Natural killer cell (primary cell): ENCODE measurements at regions not wholly inside any gene's neighbourhood (a gene's known extent, or its start where the extent isn't known, plus 50 kb on each side); places are given as distances from the start of the nearest gene placed in this dataset.

Experiments
- ATAC-seq, 3 donors: fragments of 150-1000 bp in 2 of 3; fragments of 200-7000 bp in 1 of 3; cut with Tn5 transposase; 1 replicate in 1 of 3; 2 replicates in 2 of 3; pipeline ENCODE4 v1.10.0; 2021; ENCODE audit warnings: mild to moderate bottlenecking in 2 of 3, moderate library complexity in 2 of 3
- DNase-seq, 2 donors: peaks; one replicate each; pipeline versions ENCODE4 v3.0.0 to v3.0.0-alpha.2; 2013 to 2021; ENCODE audit warnings: mixed read lengths in 1 of 2
- H3K27ac ChIP-seq: one replicate; pipeline ENCODE4 v1.5.1; 2013; ENCODE audit warnings: mild to moderate bottlenecking, low read length
- H3K27me3 ChIP-seq: one replicate; pipeline ENCODE4 v1.6.1; 2013; ENCODE audit warnings: low read length; ENCODE audit not compliant: control insufficient read depth, insufficient read depth
- H3K36me3 ChIP-seq: one replicate; pipeline ENCODE4 v1.6.1; 2013; ENCODE audit warnings: low read length; ENCODE audit not compliant: control insufficient read depth, insufficient read depth
- H3K4me1 ChIP-seq: one replicate; pipeline ENCODE4 v1.6.1; 2013; ENCODE audit warnings: low read length; ENCODE audit not compliant: control insufficient read depth, insufficient read depth
- H3K4me3 ChIP-seq: one replicate; pipeline ENCODE4 v1.5.1; 2013; ENCODE audit warnings: low read length
- H3K9me3 ChIP-seq: one replicate; pipeline ENCODE4 v1.6.1; 2013; ENCODE audit warnings: low read length; ENCODE audit not compliant: control insufficient read depth, insufficient read depth
- H3K27ac Mint-ChIP-seq, 2 donors: one replicate each; pipeline ENCODE4 v1.8.0; 2022; ENCODE audit warnings: mild to moderate bottlenecking in 2 of 2, mixed read lengths in 2 of 2, moderate library complexity in 1 of 2
- H3K27me3 Mint-ChIP-seq, 2 donors: one replicate each; pipeline ENCODE4 v1.8.0; 2022; ENCODE audit warnings: low read depth in 2 of 2, mixed read lengths in 2 of 2
- H3K36me3 Mint-ChIP-seq: one replicate; pipeline ENCODE4 v1.8.0; 2022; ENCODE audit warnings: mixed read lengths
- H3K4me1 Mint-ChIP-seq, 2 donors: one replicate each; pipeline ENCODE4 v1.8.0; 2022; ENCODE audit warnings: mixed read lengths in 2 of 2
- H3K4me3 Mint-ChIP-seq: one replicate; pipeline ENCODE4 v1.8.0; 2022; ENCODE audit warnings: mild to moderate bottlenecking, moderate library complexity, mixed read lengths
- H3K9me3 Mint-ChIP-seq, 2 donors: one replicate each; pipeline ENCODE4 v1.8.0; 2022; ENCODE audit warnings: mixed read lengths in 2 of 2
- whole genome bisulfite sequencing: methylation state at CpG from one replicate; pipeline ENCODE4 v1.1.7; 2013; ENCODE audit warnings: missing lambda C conversion rate; ENCODE audit not compliant: insufficient coverage; 5-methylcytosine and 5-hydroxymethylcytosine counted together
- intact Hi-C: fragments of 100-400 bp; cut with micrococcal nuclease; formaldehyde crosslinking; loops from one replicate; pipeline ENCODE4 v1.14.2; 2022
- TF ChIP-seq, protein P1 (sequence below): fragments of 200-600 bp; IDR thresholded peaks from one replicate; pipeline ENCODE4 v1.8.0; 2022; ENCODE audit warnings: antibody characterized with exemption

DNA sequence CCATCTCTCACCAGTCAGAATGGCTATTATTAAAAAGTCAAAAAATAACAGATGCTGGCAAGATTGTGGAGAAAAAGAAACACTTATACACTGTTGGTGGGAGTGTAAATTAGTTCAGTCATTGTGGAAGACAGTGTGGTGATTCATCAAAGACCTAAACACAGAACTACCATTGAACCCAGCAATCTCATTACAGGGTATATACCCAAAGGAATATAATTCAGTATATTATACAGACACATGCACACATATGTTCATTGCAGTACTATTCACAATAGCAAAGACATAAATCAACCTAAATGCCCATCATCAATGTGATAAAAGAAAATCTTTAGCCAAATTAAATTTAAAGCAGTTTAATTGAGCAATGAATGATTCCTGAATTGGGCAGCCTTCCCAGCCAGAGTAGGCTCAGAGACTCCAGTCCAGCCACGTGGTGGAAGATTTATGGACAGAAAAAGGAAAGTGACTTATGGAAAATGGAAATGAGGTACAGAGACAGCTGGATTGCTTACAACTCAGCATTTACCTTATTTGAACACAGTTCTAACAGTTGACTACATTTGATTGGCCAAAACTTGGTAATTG, 377.1 kb upstream of the SLC39A10 start:
- no peaks in the 10 kb centered on the region for H3K4me1 Mint-ChIP-seq
- intact Hi-C loops = no loop called here
- no peak for ATAC-seq
- TF ChIP-seq, protein P1, sequence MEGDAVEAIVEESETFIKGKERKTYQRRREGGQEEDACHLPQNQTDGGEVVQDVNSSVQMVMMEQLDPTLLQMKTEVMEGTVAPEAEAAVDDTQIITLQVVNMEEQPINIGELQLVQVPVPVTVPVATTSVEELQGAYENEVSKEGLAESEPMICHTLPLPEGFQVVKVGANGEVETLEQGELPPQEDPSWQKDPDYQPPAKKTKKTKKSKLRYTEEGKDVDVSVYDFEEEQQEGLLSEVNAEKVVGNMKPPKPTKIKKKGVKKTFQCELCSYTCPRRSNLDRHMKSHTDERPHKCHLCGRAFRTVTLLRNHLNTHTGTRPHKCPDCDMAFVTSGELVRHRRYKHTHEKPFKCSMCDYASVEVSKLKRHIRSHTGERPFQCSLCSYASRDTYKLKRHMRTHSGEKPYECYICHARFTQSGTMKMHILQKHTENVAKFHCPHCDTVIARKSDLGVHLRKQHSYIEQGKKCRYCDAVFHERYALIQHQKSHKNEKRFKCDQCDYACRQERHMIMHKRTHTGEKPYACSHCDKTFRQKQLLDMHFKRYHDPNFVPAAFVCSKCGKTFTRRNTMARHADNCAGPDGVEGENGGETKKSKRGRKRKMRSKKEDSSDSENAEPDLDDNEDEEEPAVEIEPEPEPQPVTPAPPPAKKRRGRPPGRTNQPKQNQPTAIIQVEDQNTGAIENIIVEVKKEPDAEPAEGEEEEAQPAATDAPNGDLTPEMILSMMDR = no peak
- no peaks in the 10 kb centered on the region for H3K36me3 Mint-ChIP-seq
- H3K36me3 ChIP-seq = no peaks in the 10 kb centered on the region
- H3K27me3 ChIP-seq = no peaks in the 10 kb centered on the region
- H3K27me3 Mint-ChIP-seq = peaks cover 2 to 4% of the 10 kb centered on the region in 2 donors
- no peak overlapping the region for H3K4me3 ChIP-seq
- WGBS = 55% methylated on average over 1 of the region's 1 CpG
- H3K4me3 Mint-ChIP-seq = no peak overlapping the region
- H3K4me1 ChIP-seq = no peaks in the 10 kb centered on the region
- no peak for DNase-seq
- H3K27ac Mint-ChIP-seq = no peak overlapping the region
- no peak overlapping the region for H3K27ac ChIP-seq
- no peaks in the 10 kb centered on the region for H3K9me3 Mint-ChIP-seq
- H3K9me3 ChIP-seq = no peaks in the 10 kb centered on the region

DNA sequence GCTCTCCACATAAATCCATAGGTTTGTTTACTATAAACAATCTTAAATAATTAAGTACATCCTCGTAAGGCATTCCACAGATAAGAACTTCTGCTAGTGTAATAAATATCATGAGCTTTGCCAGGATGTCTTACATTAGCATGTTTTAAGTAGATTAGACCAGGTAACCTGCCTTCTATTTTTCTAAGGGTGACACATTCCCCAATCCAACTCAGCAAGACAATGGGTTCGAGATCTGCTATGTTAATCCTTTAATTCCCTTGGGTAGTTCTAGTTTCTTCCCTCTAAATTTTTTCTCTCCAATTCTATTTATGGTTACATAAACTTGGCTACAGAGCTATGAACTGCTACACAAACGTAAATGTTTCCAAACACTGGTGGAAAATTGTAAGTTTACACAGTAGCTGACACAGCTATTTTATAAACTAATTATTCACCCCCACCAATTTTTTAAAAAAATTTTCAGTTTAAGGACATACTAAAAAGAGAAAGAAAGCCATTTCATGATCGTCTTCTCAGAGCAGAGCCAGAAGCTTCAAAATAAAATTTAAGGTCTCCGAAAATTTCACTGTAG, 386.5 kb upstream of the SLC39A10 start:
- H3K4me1 Mint-ChIP-seq = no peaks in the 10 kb centered on the region
- WGBS = 87% methylated on average over 4 of the region's 5 CpGs
- H3K9me3 Mint-ChIP-seq = peaks cover 3 to 4% of the 10 kb centered on the region in 2 donors

DNA sequence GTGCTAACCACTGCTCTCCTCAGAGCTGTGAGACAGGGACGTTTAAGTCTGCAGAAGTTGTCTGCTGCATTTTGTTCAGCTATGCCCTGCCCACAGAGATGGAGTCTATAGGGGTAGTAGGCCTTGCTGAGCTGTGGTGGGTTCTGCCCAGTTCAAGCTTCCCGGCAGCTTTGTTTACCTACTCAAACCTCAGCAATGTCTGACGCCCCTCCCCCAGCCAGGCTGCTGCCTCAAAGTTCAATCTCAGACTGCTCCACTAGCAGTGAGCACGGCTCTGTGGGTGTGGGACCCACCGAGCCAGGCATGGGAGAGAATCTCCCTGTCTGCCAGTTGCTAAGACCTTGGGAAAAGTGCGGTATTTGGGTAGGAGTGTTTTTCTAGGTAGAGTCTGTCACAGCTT, 387.8 kb upstream of the SLC39A10 start:
- Mint-ChIP-seq H3K4me1 (no peaks in the 10 kb centered on the region), H3K9me3 (peaks cover 3% of the 10 kb centered on the region in 2 donors), H3K27me3 (peaks cover 0 to 4% of the 10 kb centered on the region in 2 donors), H3K36me3 (no peaks in the 10 kb centered on the region), H3K4me3 (no peak overlapping the region), H3K27ac (no peak overlapping the region)
- no peaks in the 10 kb centered on the region for H3K27me3 ChIP-seq
- TF ChIP-seq, protein P1 = no peak
- H3K4me1 ChIP-seq = no peaks in the 10 kb centered on the region
- intact Hi-C loops = no loop called here
- no peaks in the 10 kb centered on the region for H3K36me3 ChIP-seq
- no peak overlapping the region for H3K27ac ChIP-seq
- DNase-seq (no peak), ATAC-seq (no peak)
- WGBS = 80% methylated on average over 6 of the region's 6 CpGs
- no peak overlapping the region for H3K4me3 ChIP-seq
- no peaks in the 10 kb centered on the region for H3K9me3 ChIP-seq

More for the DNA sequence above, 386.5 kb upstream of the SLC39A10 start:
- TF ChIP-seq, protein P1 = no peak
- intact Hi-C loops = no loop called here
- Histone ChIP-seq H3K27me3 (no peaks in the 10 kb centered on the region), H3K4me3 (no peak overlapping the region), H3K36me3 (no peaks in the 10 kb centered on the region), H3K4me1 (no peaks in the 10 kb centered on the region), H3K27ac (no peak overlapping the region), H3K9me3 (no peaks in the 10 kb centered on the region)
- peaks cover 0 to 15% of the 10 kb centered on the region in 2 donors for H3K27me3 Mint-ChIP-seq
- no peak overlapping the region for H3K27ac Mint-ChIP-seq
- H3K4me3 Mint-ChIP-seq = no peak overlapping the region
- ATAC-seq (no peak), DNase-seq (no peak)
- no peaks in the 10 kb centered on the region for H3K36me3 Mint-ChIP-seq

DNA sequence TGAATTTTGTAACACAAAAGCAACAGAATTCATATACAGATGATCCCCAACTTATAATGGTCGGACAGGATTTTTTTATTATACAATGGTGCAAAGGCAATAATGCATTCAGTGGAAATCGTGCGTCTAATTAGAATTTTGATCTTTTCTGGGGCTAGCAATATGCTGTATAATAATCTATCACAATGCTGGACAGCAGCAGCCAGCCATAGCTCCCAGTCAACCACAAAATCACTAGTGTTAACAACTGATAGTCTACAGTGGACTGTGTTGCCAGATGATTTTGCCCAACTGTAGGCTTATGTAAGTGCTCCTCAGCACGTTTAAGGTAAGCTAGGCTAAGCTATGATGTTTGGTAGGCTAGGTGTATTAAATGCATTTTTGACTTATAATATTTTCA, 399.0 kb upstream of the SLC39A10 start:
- Histone ChIP-seq H3K27me3 (no peaks in the 10 kb centered on the region), H3K9me3 (no peaks in the 10 kb centered on the region), H3K4me1 (no peaks in the 10 kb centered on the region), H3K36me3 (no peaks in the 10 kb centered on the region), H3K27ac (no peak overlapping the region), H3K4me3 (no peak overlapping the region)
- Mint-ChIP-seq H3K36me3 (no peaks in the 10 kb centered on the region), H3K4me1 (no peaks in the 10 kb centered on the region), H3K4me3 (no peak overlapping the region), H3K9me3 (peaks cover 0 to 2% of the 10 kb centered on the region in 2 donors), H3K27me3 (no peaks in the 10 kb centered on the region), H3K27ac (no peak overlapping the region)
- WGBS = 95% methylated on average over 2 of the region's 4 CpGs
- intact Hi-C loops = no loop called here
- TF ChIP-seq, protein P1 = no peak
- no peak for DNase-seq
- no peak for ATAC-seq
